GM19397 (cell line): ENCODE measurements at regions not wholly inside any gene's neighbourhood (a gene's known extent, or its start where the extent isn't known, plus 50 kb on each side); places are given as distances from the start of the nearest gene placed in this dataset.
"Not testable (repeated sequence)": the region's sequence is repeated elsewhere in the genome, so short reads cannot be mapped to it uniquely, and the experiment has no call there.

ENCODE experiments used
- ATAC-seq: cut with Tn5 transposase; IDR thresholded peaks from one replicate; pipeline ENCODE4 v1.9.1; 2021; ENCODE audit warnings: mild to moderate bottlenecking, moderate library complexity; ENCODE audit not compliant: unreplicated experiment

DNA sequence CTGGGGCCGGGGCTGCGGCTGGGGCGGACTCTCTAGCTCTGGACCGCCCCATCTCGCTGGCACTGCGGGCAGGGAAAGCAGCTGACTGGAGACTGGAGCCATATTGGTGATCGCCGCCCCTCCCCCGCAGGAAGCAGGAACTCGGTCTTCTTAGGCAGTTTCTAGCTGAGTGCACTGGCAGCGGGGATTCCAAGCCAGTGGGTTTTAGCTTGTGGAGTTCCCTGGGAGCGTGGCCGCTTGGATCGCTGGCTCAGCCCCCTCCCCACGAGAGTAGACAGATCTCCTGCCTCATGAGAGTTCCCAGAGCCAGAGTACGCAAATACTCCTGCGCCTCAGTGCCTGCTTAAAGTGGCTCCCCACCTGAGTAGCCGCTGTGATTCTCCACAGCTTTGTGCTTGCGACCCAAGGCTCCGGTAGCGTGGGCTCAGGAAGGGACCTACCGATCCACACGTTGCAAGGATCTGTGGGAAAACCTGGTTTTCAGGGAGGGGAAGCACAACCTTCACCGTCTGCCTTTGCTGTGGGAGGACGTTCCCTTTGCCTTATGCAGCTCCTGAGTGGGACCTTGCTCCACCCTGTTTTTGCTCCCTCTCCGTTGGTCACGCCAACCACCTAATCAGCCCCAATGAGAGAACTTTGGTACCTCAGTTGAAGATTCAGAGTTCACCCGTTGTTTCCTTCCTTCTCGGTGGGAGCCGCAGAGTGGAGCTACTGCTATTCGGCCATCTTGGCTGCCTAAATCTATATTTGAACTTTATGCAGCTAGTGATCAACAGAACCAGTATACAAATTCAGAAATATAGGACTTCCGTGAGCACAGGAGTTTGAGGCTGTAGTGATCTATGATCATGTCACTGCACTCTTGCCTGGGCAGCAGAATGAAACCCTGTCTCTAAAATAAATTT is 803.9 kb upstream of the PCDH10 start:
- no peak for ATAC-seq

DNA sequence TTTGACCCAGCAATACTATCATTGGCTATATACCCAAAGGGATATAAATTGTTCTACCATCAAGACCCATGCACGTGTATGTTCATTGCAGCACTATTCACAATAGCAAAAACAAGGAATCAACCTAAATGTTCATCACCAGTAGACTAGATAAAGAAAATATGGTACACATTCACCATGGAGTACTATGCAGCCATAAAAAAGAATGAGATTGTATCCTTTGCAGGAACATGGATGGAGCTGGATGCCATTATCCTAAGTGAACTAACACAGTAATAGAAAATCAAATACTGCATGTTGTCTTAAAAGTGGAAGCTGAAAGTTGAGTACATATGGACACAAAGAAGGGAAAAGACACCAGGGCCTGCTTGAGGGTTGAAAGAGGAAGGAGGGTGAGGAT is 803.1 kb upstream of the PCDH10 start:
- no peak for ATAC-seq

DNA sequence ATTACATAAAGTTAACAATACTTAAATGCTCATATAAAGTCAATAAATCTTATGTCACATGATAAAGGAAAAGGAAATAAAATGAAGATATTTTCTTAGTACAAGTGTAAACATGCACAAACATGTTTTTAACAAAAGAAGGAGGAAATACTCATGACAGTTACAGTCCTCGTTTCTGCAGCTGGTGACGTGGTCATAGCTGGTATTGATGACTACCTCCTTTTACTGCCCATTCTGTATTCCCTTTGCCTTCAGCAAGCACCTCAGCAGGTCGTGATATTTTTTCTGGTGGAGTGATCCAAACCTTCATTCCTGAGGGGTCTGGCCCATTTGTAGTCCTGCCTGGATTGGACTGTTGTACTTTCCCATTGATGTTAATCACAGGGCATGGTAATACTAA is 797.5 kb upstream of the PCDH10 start:
- ATAC-seq = not testable (repeated sequence)

DNA sequence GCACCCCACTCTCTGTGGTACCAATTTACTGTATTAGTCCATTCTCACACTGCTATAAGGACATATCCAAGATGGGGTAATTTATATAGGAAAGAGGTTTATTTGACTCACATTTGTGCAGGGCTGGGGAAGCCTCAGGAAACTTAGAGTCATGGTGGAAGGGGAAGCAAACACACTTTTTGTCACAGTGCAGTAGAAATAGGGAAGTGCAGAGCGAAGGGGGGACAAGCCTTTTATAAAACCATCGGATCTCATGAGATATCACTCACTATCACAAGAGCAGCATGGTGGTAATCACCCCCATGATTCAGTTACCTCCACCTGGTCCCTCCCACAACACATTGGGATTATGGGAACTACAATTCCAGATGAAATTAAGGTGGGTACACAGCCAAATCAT is 766.9 kb upstream of the PCDH10 start:
- ATAC-seq = no peak

DNA sequence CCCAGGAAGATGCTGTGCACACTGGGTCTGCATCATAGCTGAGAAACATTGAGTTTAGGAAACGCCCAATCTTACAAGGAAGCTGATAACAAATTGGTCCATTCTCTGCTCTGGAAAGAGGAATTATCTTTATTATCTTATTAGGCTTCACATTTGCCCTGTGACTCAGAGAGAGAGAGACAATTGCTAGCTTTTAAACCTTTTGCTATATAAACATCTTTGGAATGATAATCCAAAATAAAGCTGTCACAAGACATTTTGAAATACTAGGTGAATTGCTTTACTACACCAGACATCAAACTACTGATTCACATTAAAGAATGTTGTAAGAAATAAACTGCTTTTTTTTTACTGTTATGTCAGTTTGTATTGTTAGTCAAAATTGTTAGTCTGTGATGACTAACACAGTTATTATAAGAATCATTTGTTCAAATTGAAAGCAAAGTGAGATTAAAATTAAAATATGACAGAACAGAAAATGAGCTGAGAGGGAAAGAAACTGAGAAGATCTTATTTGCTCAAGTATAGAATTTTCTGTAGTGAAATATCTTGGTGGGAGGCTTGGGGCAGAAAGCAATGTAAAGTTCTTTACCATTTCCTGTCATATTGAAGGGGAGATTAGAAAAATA is 765.4 kb upstream of the PCDH10 start:
- ATAC-seq = no peak

DNA sequence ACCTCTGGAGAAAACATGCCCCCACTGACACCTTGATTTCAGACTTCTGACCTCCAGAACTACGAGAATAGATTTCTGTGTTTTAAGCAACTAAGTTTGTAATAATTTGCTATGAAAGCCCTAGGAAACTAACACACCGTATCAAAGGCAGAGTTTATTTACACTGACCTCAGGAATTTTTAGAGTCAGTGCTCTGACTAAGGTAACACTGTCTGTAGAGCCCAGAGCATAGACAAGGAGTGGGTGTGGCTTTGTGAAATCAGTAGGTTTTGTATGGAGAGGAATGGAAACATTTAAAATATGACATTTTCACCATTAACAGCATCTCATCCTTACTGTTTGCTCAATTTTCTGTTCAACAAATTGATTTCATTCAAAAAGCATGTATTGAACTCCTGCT is 764.4 kb upstream of the PCDH10 start:
- ATAC-seq = no peak

DNA sequence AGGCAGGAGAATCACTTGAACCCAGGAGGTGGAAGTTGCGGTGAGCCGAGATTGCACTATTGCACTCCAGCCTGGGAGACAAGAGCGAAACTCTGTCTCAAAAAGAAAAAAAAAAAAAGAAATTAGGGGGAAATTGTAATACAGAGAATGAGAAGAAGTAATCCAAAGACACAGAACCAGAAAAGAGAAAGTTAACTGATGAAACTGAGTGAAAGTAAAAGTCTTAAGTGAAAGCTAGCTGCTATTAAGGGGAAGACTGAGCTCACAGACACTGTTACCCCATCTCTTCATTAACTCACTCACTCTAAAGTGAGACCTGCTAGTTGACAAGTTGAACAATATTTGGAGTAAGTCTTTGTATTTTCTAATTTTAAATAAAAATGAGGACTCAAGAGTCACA is 763.0 kb upstream of the PCDH10 start:
- no peak for ATAC-seq

DNA sequence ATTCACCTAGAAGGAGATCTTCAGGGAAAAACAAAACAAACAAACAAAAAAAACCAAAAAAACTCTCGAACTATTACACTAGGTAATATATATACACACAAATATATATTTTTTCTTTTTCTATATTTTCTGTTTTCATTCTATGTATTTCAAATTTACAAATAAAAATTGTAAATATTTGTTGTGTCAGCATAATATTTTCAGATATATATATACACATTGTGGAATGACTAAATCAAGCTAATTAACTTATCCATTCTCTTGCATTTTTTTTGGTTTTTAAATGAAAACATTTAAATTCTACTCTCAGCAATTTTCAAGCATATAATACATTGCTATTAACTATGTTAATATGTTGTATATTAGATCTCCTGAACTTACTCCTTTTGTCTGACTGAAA is 762.0 kb upstream of the PCDH10 start:
- ATAC-seq = no peak

DNA sequence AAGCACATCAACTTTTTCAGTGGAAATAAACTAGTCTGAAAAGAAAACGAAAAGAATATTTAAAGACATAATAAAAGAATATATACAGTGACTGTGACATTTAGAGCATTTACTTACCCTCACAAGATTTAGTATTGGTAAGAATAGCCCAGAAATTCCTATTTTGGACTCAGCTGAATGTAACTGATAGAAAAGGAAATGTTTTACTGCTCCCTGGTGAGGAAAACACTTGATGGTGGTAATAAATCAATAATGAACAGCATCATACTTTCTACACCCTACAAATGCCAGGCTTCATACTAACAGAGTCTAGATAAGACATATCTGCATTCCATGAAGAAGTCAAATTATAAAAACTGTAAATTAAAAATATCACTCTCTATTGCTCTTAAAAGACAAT is 753.5 kb upstream of the PCDH10 start:
- ATAC-seq = no peak

DNA sequence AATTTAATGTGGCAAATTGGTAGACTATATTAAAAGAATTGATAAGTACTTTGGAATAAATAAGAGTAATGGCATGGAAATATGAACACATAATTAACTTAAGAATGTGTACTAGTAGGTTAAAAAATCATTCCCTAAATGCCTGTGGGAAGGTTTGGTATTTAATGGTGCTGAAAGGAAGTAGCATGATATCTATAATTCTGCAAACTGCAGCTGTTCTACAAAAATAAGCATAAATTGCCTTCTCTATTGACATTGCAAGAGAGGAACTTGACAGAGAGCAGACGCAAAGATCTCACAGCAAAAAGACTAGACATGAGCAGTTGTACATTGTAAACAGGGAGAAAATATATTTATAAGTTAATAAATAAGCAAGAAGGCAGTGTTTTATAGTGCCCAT is 752.5 kb upstream of the PCDH10 start:
- no peak for ATAC-seq

DNA sequence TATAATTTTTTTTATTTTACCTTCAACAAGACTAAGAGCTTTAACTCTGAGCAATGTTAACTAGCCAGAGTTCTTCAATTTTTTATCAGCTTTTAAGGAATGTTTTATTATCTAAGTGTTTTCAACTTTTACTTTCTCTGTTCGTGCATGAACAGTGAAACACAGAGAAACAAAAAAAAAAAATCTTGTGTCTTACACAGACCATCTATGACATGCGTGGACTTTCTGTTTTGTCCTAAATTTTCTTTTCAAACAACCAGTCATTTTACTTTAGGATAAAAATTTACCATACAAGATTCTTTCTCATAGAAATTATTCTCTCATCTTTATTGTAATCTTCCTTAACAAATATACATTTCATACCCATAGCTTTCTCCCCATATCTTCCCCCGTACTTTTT is 731.9 kb upstream of the PCDH10 start:
- no peak for ATAC-seq

DNA sequence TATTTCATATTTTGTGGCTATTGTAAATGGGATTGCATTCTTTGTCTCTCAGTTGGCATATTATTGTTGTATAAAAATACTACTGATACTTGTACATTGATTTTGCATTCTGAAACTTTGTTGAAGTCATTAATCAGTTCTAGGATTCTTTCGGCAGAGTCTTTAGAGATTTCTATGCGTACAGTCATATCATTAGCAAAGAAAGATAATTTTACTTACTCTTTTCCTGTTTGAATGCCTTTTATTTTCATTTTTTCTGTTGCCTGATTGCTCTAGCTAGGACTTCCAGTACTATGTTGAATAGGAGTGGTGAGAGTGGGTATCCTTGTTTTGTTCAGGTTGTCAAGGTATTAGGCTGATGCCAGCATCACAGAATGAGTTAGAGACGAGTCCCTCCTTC is 722.0 kb upstream of the PCDH10 start:
- ATAC-seq = no peak

DNA sequence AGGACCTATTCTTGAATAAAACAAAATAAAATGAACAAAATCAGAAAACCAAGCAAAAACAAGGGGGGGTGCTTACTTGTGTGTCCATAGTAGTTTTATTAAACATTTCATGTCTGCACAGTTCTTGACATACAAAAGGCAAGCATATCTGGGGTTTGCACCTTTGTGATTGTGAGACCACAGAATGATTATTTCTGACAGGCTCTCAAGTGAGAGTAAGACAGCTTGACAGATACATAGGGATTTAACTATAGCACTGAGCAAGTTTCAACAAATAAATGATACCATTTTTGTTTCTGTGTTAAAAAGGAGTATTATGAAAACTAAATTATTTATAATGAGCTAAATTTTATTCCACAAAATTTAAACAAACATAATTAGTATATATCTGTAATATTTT is 712.0 kb upstream of the PCDH10 start:
- ATAC-seq = no peak

DNA sequence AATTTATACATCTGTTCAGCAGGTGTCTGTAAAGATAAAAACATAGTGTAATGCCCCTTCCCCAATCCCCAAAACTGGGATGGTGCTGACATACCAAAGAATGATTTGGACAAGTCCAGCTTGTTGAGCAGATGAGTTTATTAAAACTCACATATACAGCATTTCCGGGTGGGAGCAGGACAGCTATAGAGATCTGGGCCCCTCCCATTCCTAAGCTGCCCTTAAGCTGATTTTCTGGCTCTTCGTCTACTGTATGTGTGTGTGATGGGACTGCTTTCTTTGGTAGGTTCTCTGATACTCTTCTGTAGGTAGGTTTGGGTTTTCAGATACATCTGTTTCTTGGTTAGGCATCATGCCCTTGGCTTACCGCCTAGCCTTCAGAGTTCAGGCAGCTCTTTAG is 703.7 kb upstream of the PCDH10 start:
- ATAC-seq = no peak

DNA sequence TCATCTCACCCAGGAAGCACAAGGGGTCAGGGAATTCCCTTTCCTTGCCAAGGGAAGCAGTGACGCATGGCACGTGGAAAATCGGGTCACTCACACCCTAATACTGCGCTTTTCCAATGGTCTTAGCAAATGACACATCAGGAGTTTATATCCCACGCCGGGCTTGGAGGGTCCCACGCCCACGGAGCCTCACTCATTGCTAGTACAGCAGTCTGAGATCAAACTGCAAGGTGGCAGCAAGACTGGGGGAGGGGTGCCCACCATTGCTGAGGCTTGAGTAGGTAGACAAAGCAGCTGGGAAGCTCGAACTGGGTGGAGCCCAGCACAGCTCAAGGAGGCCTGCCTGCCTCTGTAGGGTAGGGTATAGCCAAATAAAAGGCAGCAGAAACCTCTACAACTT is 691.1 kb upstream of the PCDH10 start:
- ATAC-seq = not testable (repeated sequence)

DNA sequence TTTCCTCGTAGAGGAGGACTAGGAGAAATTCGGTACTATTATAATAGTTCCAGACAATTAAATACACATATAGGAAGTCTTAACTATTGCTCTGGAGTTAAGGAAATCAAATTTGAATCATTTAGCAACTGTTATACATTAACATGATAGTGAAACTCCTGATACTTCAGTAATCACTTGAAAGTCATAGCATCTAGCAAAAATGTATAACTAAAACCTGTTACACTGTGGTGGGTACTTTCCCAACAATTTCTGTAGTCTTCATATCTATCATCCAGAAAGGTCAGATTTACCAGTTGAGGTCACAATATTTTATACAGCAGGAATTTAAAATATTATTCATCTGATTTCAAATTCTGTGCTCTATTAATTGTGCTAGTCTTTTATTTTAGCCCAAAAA is 669.6 kb upstream of the PCDH10 start:
- ATAC-seq = no peak

DNA sequence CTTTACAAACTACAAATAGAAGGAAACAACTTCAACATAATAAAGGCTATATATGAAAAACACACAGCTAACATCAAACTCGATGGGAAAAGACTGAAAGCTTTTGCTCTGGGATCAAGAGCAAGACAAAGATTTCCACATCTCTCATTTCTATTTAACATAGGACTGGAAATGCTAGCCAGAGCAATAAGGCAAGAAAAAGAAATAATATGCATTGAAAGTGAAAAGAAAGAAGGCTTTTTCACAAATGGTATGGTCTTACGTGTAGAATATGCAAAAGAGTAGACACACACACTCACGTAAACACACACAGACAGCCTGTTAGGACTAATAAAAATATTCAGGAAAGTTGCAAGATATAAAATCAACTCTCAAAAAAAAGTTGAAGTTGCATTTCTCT is 660.5 kb upstream of the PCDH10 start:
- no peak for ATAC-seq

DNA sequence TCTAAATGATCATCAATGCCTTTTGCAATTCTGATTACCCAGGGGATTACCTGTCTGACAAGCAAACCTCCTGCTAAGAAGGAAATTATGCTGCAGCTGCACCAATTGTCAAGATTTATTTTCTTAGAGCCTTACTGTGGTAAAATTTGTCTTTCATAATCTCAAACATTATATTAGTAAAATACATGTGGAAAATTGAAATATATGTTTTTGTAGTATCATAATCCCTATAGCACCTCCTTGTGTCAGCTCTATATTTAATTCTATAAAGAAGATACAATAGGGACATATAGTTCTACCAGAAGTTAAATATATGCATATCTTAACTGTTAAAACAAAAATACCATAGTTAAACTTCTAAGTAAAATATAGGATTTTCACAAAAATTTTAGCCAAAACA is 655.6 kb upstream of the PCDH10 start:
- ATAC-seq = no peak

DNA sequence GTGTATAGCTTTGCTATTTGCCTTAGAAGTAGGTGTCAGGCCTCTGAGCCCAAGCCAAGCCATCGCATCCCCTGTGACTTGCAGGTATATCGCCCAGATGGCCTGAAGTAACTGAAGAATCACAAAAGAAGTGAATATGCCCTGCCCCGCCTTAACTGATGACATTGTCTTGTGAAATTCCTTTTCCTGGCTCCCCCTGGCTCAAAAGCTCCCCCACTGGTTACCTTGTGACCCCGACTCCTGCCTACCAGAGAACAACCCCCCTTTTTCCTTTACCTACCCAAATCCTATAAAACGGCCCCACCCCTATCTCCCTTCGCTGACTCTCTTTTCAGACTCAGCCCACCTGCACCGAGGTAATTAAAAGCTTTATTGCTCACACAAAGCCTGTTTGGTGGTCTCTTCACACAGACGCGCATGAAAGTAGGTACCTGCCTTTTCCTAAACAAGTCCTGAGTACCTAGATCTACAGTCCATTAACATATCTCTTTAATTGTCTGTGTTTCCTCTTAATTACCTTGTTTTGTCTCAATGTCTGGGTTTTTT is 653.8 kb upstream of the PCDH10 start:
- ATAC-seq = not testable (repeated sequence)

DNA sequence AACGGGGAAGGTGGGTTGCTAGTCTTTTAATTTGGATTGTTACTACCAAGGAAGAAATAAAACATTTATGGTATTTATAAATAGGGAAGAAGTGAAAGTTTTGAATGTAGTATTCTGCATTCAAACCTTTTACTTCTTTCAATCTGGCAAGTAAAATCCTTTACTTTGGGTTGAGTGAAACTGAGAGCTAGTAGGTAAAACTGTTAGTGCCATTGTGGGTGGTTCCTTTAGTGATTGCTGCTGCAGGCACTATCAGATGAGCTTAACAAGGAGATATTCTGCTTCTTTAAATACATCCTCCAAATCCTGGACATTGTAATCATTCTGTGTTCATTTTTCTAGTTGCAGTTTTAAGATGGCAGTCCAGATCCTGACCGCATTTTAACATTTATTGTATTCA is 650.9 kb upstream of the PCDH10 start:
- no peak for ATAC-seq

DNA sequence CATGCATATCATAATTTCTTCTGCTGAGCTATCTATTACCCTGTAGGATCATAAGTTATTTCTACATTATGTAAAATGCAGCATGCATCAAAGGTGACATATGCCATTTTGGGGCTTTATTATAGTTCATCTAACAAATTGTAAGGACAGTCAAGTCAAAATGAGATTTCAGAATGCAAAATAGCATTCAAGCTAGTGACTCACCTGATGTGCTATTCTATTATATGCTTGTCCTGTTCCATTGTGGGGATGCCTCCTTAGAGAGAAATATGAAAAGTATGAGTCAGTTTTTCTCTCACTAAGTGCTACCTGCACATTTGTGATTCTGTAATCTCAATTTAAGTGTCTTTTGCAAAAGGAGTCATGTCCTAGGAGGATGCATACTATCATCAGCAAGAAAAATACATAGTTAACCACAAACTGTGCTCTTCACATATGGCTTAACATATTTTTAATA is 647.0 kb upstream of the PCDH10 start:
- no peak for ATAC-seq

DNA sequence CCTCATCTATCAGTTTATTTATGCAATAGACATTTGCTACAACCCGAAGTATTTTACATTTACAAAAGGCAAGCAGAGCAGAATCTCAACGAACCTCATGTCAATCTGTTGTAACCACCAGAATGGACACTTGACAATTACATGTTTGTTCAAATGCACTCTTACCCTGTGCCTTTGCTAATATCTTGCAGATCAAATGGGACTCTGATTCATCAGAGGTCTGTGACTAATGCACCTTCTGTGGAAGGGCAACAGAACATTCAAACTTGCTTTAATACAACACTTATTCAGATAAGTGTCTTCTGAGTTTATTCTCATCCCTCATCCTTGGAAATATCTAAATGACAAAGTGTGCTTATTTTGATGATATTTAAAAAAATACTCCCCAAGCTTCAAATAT is 644.7 kb upstream of the PCDH10 start:
- ATAC-seq = no peak
